ENCODE measurements at regions not wholly inside any gene's neighbourhood (a gene's known extent, or its start where the extent isn't known, plus 50 kb on each side); places are given as distances from the start of the nearest gene placed in this dataset.

- no peak for DNase-seq (ENCODE audit: low read depth)
Measured at GRCh38 chrX:69278031-69278687, 112.9 kb upstream of the PJA1 start.

DNA sequence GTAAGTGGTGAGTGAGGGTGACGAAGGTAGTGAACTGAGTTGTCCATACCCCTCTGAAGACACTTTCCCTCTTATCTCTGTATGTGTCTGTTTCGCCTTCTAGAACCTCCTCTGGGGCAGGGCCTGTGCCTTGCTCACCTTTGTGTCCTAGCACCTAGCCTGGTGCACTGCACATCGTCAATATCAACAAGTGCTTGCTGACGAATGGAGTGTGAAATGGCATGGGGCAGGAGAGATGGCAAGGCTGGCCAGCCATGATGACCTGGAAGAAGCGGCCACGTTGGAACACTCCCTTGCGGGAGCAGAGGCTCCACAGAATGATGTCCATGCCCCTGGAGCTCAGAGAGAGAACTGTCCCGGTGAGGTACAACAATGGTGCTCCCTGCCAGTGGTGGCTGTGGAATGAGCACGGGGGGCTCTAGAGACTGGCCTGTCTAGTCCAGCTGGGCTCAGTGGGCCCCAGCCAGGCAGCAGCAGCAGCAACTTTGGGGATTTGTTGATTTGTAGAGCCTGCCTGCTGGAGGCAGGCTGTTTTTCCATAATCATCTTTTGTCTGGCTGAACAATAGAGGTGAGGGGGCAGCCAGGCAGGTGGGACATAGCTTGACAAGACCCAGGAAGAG lies 112.2 kb upstream of the PJA1 start:
- DNase-seq (ENCODE audit: low read depth): no peak

DNA sequence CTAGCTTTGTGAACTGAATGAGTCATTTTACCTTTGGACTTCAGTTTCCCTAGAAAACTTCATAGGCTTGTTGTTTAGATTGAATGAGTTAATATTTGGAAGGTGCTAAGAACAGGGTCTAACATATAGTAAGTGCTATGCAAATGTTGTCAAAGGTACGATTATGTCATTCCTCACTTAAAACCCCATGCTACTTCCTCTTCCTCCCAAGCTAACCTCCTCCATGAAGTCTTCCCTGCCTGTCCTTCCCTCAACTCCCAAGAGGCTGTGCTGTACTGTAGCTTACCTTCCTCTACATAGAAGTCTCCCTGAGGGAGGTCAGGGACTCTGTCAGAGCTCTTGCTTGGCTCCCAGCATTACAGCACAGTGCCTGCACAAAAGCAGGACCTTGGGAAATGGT lies 103.4 kb upstream of the PJA1 start:
- no peak for DNase-seq (ENCODE audit: low read depth)

- no peak for DNase-seq (ENCODE audit: low read depth)
Measured at GRCh38 chrX:69264158-69264581, 98.9 kb upstream of the PJA1 start.

GRCh38 chrX:69263251-69263820 lies 98.1 kb upstream of the PJA1 start:
- no peak for DNase-seq (ENCODE audit: low read depth)

- no peak for DNase-seq (ENCODE audit: low read depth)
Measured at GRCh38 chrX:69262036-69262936, 97.0 kb upstream of the PJA1 start.

GRCh38 chrX:69260169-69260568 lies 94.9 kb upstream of the PJA1 start:
- DNase-seq (ENCODE audit: low read depth): no peak

- no peak for DNase-seq (ENCODE audit: low read depth)
Measured at GRCh38 chrX:69258893-69259292, 93.6 kb upstream of the PJA1 start.

DNA sequence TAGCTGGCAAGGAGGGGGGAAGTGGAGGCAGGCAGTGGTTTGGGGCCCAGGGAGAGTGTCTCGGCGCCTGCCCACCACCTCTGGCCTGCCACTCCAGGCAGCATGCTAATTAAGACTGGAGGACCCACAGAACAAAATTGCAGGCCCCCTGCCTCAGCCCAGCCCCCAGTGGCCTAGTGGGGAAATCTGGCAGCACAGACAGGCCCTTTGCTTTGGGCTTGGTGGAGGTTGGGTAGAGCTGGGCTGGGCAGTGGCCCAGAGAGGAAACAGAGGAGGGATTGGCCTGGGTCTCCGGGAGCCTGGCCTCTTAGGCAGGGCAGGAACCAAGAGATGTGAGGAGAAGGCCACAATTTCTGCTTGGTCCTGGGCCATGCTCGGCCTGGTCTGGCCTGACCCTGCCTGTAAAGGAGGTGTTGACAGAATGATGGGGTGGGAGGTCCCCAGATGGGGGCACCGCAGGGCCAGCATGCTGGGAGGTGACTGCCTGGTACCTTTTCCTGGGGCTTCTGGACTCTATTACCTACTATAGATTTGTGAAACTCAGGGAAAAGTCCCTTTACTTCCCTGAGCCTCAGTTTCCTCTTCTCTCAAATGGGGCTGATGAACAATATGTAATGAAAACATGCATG lies 92.4 kb upstream of the PJA1 start:
- no peak for DNase-seq (ENCODE audit: low read depth)

DNA sequence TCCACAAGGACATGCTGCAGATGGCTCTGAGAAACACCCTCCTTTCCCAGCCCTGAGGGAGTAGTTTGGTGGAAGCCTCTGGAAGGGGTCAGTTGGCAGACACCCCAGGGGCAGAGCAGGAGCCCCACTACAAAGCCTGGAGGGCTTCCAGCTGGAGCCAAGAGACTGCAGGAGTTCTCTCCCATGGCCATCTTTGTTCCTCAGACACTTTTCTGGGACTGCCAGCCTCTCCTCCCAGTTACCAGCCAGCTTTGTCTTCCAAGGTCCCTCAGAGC lies 91.0 kb upstream of the PJA1 start:
- DNase-seq (ENCODE audit: low read depth): no peak

- DNase-seq (ENCODE audit: low read depth): no peak
Measured at GRCh38 chrX:69255441-69256290, 90.4 kb upstream of the PJA1 start.

- DNase-seq (ENCODE audit: low read depth): no peak
Measured at GRCh38 chrX:69253821-69254220, 88.6 kb upstream of the PJA1 start.

DNA sequence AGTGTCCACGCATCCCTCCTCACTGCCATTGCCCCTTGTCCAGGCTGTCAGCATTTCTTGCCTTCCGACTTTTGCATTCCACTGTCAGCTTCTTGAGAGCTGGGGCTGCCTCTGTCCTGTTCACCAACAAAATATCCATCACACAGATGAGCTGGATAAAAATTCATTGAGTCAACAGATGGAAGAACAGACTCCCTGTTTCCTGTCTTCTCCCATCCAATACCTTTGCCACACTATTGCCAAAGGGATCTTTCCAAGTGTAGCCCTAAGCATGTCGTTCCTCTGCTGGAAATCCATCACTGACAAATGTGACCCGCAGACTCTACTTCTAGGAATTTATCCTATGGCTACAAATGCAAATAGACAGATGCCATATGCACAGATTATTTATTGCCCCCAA lies 78.0 kb upstream of the PJA1 start:
- no peak for DNase-seq (ENCODE audit: low read depth)

DNA sequence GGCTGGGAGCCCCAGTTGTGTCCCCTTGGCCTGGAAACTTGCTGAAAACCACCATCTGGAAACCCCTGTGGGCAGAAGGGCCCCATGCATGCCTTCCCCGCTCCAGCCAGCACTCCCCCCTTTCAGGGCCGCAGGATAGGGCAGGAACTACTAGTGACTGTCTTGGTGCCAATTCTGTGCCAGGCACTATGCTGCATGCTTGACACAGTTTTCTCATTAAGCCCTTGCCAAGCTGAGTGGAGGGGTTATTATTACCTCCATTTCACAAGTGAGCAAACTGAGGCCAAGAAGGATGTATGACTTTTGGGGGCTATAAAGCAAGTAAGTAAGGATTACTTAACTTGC lies 73.6 kb upstream of the PJA1 start:
- DNase-seq (ENCODE audit: low read depth): no peak

GRCh38 chrX:69238114-69238886 lies 73.0 kb upstream of the PJA1 start:
- no peak for DNase-seq (ENCODE audit: low read depth)

DNA sequence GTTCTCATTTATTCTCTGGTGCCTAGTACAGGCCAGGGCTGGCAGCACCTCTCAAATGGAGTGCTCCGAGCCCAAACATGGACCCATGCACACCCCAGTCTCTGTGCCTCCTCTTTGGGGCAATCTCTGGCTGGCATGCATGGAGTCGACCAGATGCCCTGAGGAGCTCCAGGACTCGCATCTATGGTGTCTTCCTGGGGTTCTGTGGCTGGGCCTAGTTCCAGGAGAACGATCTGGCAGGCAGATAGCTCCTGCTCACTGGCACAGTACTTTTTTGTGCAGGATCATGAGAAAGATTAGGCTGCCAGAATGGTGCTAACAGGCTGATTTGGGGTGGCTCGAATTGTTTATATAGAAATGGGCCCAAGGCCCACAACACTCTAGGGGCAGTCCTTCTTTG lies 72.0 kb upstream of the PJA1 start:
- no peak for DNase-seq (ENCODE audit: low read depth)

GRCh38 chrX:69236641-69237040 lies 71.4 kb upstream of the PJA1 start:
- DNase-seq (ENCODE audit: low read depth): no peak

- DNase-seq (ENCODE audit: low read depth): no peak
Measured at GRCh38 chrX:69234624-69235023, 69.4 kb upstream of the PJA1 start.

DNA sequence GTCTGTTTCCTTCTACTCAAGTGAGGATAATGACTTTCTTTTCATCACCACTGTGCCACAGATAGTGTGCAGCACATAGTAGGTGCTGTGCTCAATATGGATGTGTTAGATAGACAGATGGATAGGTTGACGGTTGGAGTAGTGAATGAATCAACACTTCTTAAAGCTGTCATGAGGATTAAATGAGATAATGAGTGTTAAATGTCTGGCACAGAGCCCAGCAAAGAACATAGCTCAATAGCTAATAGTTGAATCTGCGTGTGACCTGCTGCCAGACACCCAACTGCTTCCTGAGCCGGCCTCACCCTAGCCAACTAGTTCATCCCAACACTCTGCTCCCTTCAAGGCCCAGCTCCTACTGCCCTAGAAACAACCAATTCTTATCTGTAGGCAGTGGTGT lies 67.7 kb upstream of the PJA1 start:
- DNase-seq (ENCODE audit: low read depth): no peak

DNA sequence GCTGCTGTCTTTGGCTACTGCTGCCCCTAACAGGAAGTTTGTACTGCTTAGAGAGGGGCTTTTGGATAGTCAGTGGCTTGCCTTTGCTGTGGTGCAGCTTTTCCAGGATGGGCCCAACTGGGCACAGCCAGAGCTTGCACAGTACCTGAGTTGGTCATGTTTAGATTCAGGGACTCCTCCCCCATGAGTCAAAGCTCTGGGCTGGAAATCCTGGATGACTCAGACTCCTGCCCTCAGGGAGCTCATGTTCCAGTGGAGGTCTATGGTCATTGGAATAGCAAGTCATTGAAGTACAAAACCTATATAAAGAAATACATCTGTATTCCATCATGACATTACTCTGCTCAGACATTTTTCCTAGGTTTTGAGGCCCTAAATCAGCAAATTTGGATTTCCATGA lies 66.7 kb upstream of the PJA1 start:
- DNase-seq (ENCODE audit: low read depth): no peak

- DNase-seq (ENCODE audit: low read depth): no peak
Measured at GRCh38 chrX:69229436-69229835, 64.2 kb upstream of the PJA1 start.
